ENCODE measurements at regions not wholly inside any gene's neighbourhood (a gene's known extent, or its start where the extent isn't known, plus 50 kb on each side); places are given as distances from the start of the nearest gene placed in this dataset.

- TF ChIP-seq GATA1 (IDR thresholded peaks at IDR 0.05; ENCODE audit: low read depth, low read length): no peak
- no peak for TF ChIP-seq POLR2A (IDR thresholded peaks at IDR 0.05; ENCODE audit: low read length)
Observed at GRCh38 chr6:8707956-8708772, 272.8 kb upstream of the SLC35B3 start.
